Kidney glomerular epithelial cell (primary cell): ENCODE measurements at regions not wholly inside any gene's neighbourhood (a gene's known extent, or its start where the extent isn't known, plus 50 kb on each side); places are given as distances from the start of the nearest gene placed in this dataset.
"Not testable (repeated sequence)": the region's sequence is repeated elsewhere in the genome, so short reads cannot be mapped to it uniquely, and the experiment has no call there.

Experiments
- DNase-seq: peaks from one replicate; lab custom pipeline; 2025; lab: John Stamatoyannopoulos, UW

- DNase-seq = no peak
Observed at GRCh38 chr6:27674882-27675281, 202.0 kb upstream of the ZNF184 start.

GRCh38 chr6:27672113-27672799 is 199.4 kb upstream of the ZNF184 start:
- DNase-seq = peak; percentile 87

GRCh38 chr6:27669624-27670301 is 196.9 kb upstream of the ZNF184 start:
- no peak for DNase-seq

- DNase-seq = no peak
Observed at GRCh38 chr6:27669295-27669623, 196.4 kb upstream of the ZNF184 start.

GRCh38 chr6:27668442-27669294 is 195.8 kb upstream of the ZNF184 start:
- peak; percentile 65 for DNase-seq

- no peak for DNase-seq
Observed at GRCh38 chr6:27667657-27668441, 194.9 kb upstream of the ZNF184 start.

GRCh38 chr6:27667016-27667656 is 194.2 kb upstream of the ZNF184 start:
- no peak for DNase-seq

- DNase-seq = no peak
Observed at GRCh38 chr6:27662769-27663168, 189.9 kb upstream of the ZNF184 start.

GRCh38 chr6:27662212-27662611 is 189.3 kb upstream of the ZNF184 start:
- not testable (repeated sequence) for DNase-seq

GRCh38 chr6:27653143-27653825 is 180.4 kb upstream of the ZNF184 start:
- not testable (repeated sequence) for DNase-seq

GRCh38 chr6:27651371-27651732 is 178.4 kb upstream of the ZNF184 start:
- no peak for DNase-seq

- peak; percentile 62 for DNase-seq
Observed at GRCh38 chr6:27650620-27651370, 177.9 kb upstream of the ZNF184 start.

- DNase-seq = no peak
Observed at GRCh38 chr6:27644528-27644927, 171.6 kb upstream of the ZNF184 start.

- DNase-seq = no peak
Observed at GRCh38 chr6:27642744-27643456, 170.0 kb upstream of the ZNF184 start.

GRCh38 chr6:27635886-27636285 is 163.0 kb upstream of the ZNF184 start:
- DNase-seq = not testable (repeated sequence)

GRCh38 chr6:27633221-27633688 is 160.3 kb upstream of the ZNF184 start:
- DNase-seq = not testable (repeated sequence)

- DNase-seq = no peak
Observed at GRCh38 chr6:27631609-27631916, 158.7 kb upstream of the ZNF184 start.

GRCh38 chr6:27630727-27631608 is 158.1 kb upstream of the ZNF184 start:
- DNase-seq = peak; percentile 48
